MCF 10A (cell line): ENCODE measurements at regions not wholly inside any gene's neighbourhood (a gene's known extent, or its start where the extent isn't known, plus 50 kb on each side); places are given as distances from the start of the nearest gene placed in this dataset.

Experiments
- BruUV-seq: library from RNA; stranded (reverse); fragments of 400-500 nt; replicated peaks from 2 replicates; lab custom pipeline; 2021; lab: Mats Ljungman, UMichigan
- CTCF ChIA-PET: fragments of 300-600 bp; sonication (Branson Sonifier 250); formaldehyde crosslinking; extraction: SDS; loops from one replicate; lab custom pipeline; 2021; ENCODE audit warnings: antibody characterized with exemption, inconsistent platforms; lab: Yijun Ruan, JAX
- POLR2A ChIA-PET: fragments of 300-600, 350-650 bp; sonication (Branson Sonifier 250); formaldehyde crosslinking; extraction: SDS; loops from one replicate; lab custom pipeline; 2020; ENCODE audit warnings: antibody characterized with exemption, inconsistent platforms; lab: Yijun Ruan, JAX
- DNase-seq: peaks from one replicate; pipeline ENCODE4 v3.0.0-alpha.2; 2018; ENCODE audit not compliant: unreplicated experiment
- H3K27ac Mint-ChIP-seq: one replicate; pipeline ENCODE4 v1.8.0; 2022; ENCODE audit warnings: mild to moderate bottlenecking, low read depth, mixed read lengths; ENCODE audit not compliant: unreplicated experiment
- H3K27me3 Mint-ChIP-seq: one replicate; pipeline ENCODE4 v1.8.0; 2022; ENCODE audit warnings: mixed read lengths; ENCODE audit not compliant: insufficient read depth, unreplicated experiment
- H3K36me3 Mint-ChIP-seq: one replicate; pipeline ENCODE4 v1.8.0; 2022; ENCODE audit warnings: mild to moderate bottlenecking, moderate library complexity, mixed read lengths; ENCODE audit not compliant: insufficient read depth, unreplicated experiment
- H3K4me1 Mint-ChIP-seq: one replicate; pipeline ENCODE4 v1.8.0; 2022; ENCODE audit warnings: mixed read lengths; ENCODE audit not compliant: insufficient read depth, unreplicated experiment
- H3K4me3 Mint-ChIP-seq: one replicate; pipeline ENCODE4 v1.8.0; 2022; ENCODE audit warnings: mild to moderate bottlenecking, moderate library complexity, mixed read lengths; ENCODE audit not compliant: unreplicated experiment
- H3K9me3 Mint-ChIP-seq: one replicate; pipeline ENCODE4 v1.8.0; 2022; ENCODE audit warnings: mixed read lengths; ENCODE audit not compliant: unreplicated experiment
- intact Hi-C: fragments of 100-400 bp; cut with micrococcal nuclease; formaldehyde crosslinking; loops from 2 replicates; pipeline ENCODE4 v1.14.1; 2022
- TF ChIP-seq, protein P1 (sequence below): fragments of 200-600 bp; IDR thresholded peaks from one replicate; pipeline ENCODE4 v1.8.0; 2022; ENCODE audit warnings: antibody characterized with exemption, mild to moderate bottlenecking; ENCODE audit not compliant: unreplicated experiment

DNA sequence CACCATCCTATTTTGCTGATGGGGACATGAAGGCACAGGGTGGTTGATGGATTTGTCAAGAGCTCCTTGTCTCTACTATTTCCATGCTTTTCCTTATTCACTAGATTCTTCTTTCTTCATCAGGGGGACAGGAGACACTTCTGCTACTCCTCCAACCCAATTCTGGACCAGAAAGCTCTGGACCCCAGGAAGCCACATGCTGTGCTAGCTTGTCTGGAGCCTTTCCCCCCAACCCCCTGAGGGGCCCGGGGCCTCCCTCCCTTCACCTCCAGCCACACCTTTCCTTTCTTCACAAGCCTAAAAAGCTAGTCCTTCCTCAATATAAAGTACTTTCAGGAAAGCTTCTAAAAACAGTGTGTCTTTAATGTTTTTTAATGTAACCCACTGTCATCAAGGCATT, 75.1 kb upstream of the CAPRIN2 start:
- intact Hi-C loops = no loop called here
- TF ChIP-seq, protein P1, sequence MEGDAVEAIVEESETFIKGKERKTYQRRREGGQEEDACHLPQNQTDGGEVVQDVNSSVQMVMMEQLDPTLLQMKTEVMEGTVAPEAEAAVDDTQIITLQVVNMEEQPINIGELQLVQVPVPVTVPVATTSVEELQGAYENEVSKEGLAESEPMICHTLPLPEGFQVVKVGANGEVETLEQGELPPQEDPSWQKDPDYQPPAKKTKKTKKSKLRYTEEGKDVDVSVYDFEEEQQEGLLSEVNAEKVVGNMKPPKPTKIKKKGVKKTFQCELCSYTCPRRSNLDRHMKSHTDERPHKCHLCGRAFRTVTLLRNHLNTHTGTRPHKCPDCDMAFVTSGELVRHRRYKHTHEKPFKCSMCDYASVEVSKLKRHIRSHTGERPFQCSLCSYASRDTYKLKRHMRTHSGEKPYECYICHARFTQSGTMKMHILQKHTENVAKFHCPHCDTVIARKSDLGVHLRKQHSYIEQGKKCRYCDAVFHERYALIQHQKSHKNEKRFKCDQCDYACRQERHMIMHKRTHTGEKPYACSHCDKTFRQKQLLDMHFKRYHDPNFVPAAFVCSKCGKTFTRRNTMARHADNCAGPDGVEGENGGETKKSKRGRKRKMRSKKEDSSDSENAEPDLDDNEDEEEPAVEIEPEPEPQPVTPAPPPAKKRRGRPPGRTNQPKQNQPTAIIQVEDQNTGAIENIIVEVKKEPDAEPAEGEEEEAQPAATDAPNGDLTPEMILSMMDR = no peak
- H3K9me3 Mint-ChIP-seq = no peaks in the 10 kb centered on the region
- no peak for DNase-seq
- no peak overlapping the region for H3K27ac Mint-ChIP-seq
- no peak overlapping the region for H3K4me3 Mint-ChIP-seq
- no peaks in the 10 kb centered on the region for H3K36me3 Mint-ChIP-seq
- ChIA-PET CTCF (interaction anchor here (0.6 to 1.3 kb wide), 4 partner anchors 15 to 224 kb away, joined by 3 to 4 read pairs (median 3); no protein-coding TSS in a partner anchor), POLR2A (interaction anchor here (0.6 kb wide), 1 partner anchor 1330 kb away, joined by 3 read pairs; no protein-coding TSS in a partner anchor)
- BruUV-seq = no TSS peak
- H3K4me1 Mint-ChIP-seq = no peaks in the 10 kb centered on the region
- peaks cover 37% of the 10 kb centered on the region for H3K27me3 Mint-ChIP-seq

DNA sequence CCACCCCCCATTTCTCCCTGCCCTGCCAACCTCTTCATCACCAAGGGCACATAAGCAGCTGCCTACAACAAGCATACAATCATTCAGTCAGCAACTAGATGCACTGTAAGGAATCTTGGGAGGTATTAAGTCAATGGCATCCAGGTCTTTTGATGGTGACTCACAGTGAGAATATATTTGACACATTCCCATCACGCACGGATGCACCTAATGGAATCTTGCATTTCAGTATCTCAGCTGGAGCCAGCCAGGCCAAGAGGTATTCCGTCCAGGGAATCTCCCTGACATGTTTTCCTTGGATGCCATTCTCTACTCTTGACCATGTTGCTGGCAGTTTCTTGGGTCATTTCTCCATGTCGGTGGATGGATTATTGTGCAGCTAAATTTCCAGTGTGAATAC, 73.9 kb upstream of the CAPRIN2 start:
- Mint-ChIP-seq H3K4me1 (no peaks in the 10 kb centered on the region), H3K36me3 (no peaks in the 10 kb centered on the region), H3K4me3 (no peak overlapping the region), H3K9me3 (no peaks in the 10 kb centered on the region), H3K27me3 (peaks cover 25% of the 10 kb centered on the region), H3K27ac (no peak overlapping the region)
- CTCF ChIA-PET = interaction anchor here (0.5 to 1.2 kb wide), 5 partner anchors 9 to 158 kb away, joined by 3 read pairs; no protein-coding TSS in a partner anchor
- BruUV-seq = no TSS peak
- POLR2A ChIA-PET = no interaction called here
- TF ChIP-seq, protein P1 = no peak
- no peak for DNase-seq
- intact Hi-C loops = no loop called here

DNA sequence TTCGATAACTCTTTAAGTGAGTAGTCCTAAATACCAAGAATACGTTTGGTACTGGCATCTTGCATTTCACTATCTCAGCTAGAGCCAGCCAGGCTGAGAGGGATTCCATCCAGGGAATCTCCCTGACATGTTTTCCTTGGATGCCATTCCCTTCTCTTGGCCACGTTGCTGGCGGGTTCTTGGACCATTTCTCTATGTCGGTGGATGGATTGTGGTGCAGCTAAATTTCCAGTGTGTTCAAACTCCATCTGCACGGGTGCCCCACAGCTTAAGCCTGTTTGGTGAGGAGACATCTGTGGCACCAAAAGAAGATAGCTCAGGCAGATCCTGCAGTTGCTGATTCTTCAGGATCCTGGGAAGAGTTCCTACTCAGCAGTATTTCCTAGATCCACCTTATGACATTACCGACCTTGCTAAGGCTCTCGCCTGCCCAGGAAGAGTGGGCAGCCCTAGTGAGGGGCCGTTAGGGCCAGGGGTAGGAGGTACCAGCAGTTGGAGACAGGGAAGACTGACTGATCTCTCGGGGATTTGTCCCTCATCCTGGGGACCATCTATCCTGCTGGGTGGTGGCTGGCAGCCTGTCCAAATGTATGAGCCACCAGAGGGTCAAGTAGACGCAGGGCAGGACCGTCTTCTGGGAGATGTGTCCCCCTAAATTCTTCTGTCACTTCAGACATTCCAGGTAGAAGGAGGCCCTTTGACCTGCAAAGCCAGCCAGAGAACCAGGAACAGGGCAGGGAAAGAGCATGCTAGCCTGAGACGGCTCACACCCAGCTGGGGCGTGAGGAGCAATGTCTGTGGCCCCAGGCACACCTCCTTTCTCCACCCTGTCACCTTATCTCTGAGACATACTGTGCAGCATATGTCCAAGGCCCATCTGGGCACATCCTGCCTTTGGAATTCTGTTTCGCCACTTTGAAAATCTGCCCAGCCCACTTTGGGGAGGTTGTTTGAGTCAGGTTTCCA, 72.6 kb upstream of the CAPRIN2 start:
- H3K36me3 Mint-ChIP-seq = no peaks in the 10 kb centered on the region
- CTCF ChIA-PET = no interaction called here
- no peaks in the 10 kb centered on the region for H3K4me1 Mint-ChIP-seq
- POLR2A ChIA-PET = interaction anchor here (0.6 kb wide), 1 partner anchor 154 kb away, joined by 3 read pairs; no protein-coding TSS in a partner anchor
- peaks cover 18% of the 10 kb centered on the region for H3K27me3 Mint-ChIP-seq
- TF ChIP-seq, protein P1 = no peak
- H3K4me3 Mint-ChIP-seq = no peak overlapping the region
- no peak overlapping the region for H3K27ac Mint-ChIP-seq
- intact Hi-C loops = no loop called here
- H3K9me3 Mint-ChIP-seq = no peaks in the 10 kb centered on the region
- DNase-seq = no peak
- no TSS peak for BruUV-seq

DNA sequence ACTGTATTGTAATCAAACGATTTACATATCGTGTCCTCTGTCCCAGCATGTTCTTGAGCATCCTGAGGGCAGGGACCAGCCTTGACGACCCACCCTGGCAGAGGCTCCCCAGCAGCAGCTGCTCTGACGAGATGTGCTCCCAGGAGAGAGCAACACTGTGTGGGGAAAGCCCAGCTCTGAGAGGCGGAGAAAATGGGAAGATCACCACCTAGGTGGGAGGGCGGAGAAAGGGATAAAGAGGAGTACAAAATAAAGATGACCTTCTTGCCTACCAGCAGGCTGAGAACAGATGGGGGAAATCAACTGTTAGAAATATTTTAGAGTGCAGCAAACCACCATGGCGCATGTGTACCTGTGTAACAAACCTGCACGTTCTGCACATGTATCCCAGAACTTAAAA, 71.5 kb upstream of the CAPRIN2 start:
- TF ChIP-seq, protein P1 = no peak
- Mint-ChIP-seq H3K27ac (no peak overlapping the region), H3K27me3 (peaks cover 18% of the 10 kb centered on the region), H3K4me1 (no peaks in the 10 kb centered on the region), H3K4me3 (no peak overlapping the region), H3K36me3 (no peaks in the 10 kb centered on the region), H3K9me3 (no peaks in the 10 kb centered on the region)
- ChIA-PET POLR2A (no interaction called here), CTCF (interaction anchor here (1.1 kb wide), 1 partner anchor 19 kb away, joined by 4 read pairs; no protein-coding TSS in a partner anchor)
- intact Hi-C loops = no loop called here
- DNase-seq = no peak
- BruUV-seq = no TSS peak
